Right renal cortex interstitium (tissue), 3 donors: ENCODE measurements at regions not wholly inside any gene's neighbourhood (a gene's known extent, or its start where the extent isn't known, plus 50 kb on each side); places are given as distances from the start of the nearest gene placed in this dataset.

ENCODE experiments used
- DNase-seq, 3 donors: peaks; one replicate each; pipeline ENCODE4 v3.0.0-alpha.2; 2013; ENCODE audit warnings: low read depth in 3 of 3, low spot score in 2 of 3

- no peak for DNase-seq
These were observed 796.4 kb upstream of the ARPP21 start for GRCh38 chr3:34842706-34843480.

- DNase-seq = no peak
These were observed 795.1 kb upstream of the ARPP21 start for GRCh38 chr3:34844323-34844620.

- DNase-seq = no peak
These were observed 788.2 kb upstream of the ARPP21 start for GRCh38 chr3:34851137-34851536.

- DNase-seq = no peak
These were observed 786.4 kb upstream of the ARPP21 start for GRCh38 chr3:34852844-34853439.

GRCh38 chr3:34856081-34856947 lies 783.0 kb upstream of the ARPP21 start:
- no peak for DNase-seq

- DNase-seq = no peak
These were observed 781.2 kb upstream of the ARPP21 start for GRCh38 chr3:34858067-34858660.

GRCh38 chr3:34859746-34860145 lies 779.6 kb upstream of the ARPP21 start:
- no peak for DNase-seq

- DNase-seq = no peak
These were observed 776.9 kb upstream of the ARPP21 start for GRCh38 chr3:34862456-34862855.

GRCh38 chr3:34863485-34863884 lies 775.8 kb upstream of the ARPP21 start:
- DNase-seq = no peak

- DNase-seq = no peak
These were observed 775.3 kb upstream of the ARPP21 start for GRCh38 chr3:34864011-34864410.

- no peak for DNase-seq
These were observed 774.0 kb upstream of the ARPP21 start for GRCh38 chr3:34865346-34865745.

- DNase-seq = no peak
These were observed 770.4 kb upstream of the ARPP21 start for GRCh38 chr3:34868935-34869334.

- DNase-seq = no peak
These were observed 769.6 kb upstream of the ARPP21 start for GRCh38 chr3:34869696-34870095.

- DNase-seq = no peak
These were observed 766.9 kb upstream of the ARPP21 start for GRCh38 chr3:34872406-34872805.

GRCh38 chr3:34876997-34877396 lies 762.3 kb upstream of the ARPP21 start:
- no peak for DNase-seq

GRCh38 chr3:34878488-34878887 lies 760.8 kb upstream of the ARPP21 start:
- no peak for DNase-seq

- no peak for DNase-seq
These were observed 758.3 kb upstream of the ARPP21 start for GRCh38 chr3:34881026-34881425.

- no peak for DNase-seq
These were observed 756.6 kb upstream of the ARPP21 start for GRCh38 chr3:34882764-34883163.

GRCh38 chr3:34884007-34884406 lies 755.3 kb upstream of the ARPP21 start:
- no peak for DNase-seq

GRCh38 chr3:34886443-34886842 lies 752.9 kb upstream of the ARPP21 start:
- DNase-seq = no peak

- DNase-seq = no peak
These were observed 749.7 kb upstream of the ARPP21 start for GRCh38 chr3:34889641-34890040.
